ENCODE measurements at regions not wholly inside any gene's neighbourhood (a gene's known extent, or its start where the extent isn't known, plus 50 kb on each side); places are given as distances from the start of the nearest gene placed in this dataset.
"Not testable (repeated sequence)": the region's sequence is repeated elsewhere in the genome, so short reads cannot be mapped to it uniquely, and the experiment has no call there.

- no peak for DNase-seq (ENCODE audit: low read depth in 2 of 2, low spot score in 1 of 2)
Observed at GRCh38 chr14:51575349-51576116, 76.2 kb upstream of the FRMD6 start.

GRCh38 chr14:51576117-51576430, 75.6 kb upstream of the FRMD6 start:
- no peak for DNase-seq (ENCODE audit: low read depth in 2 of 2, low spot score in 1 of 2)

- no peak for DNase-seq (ENCODE audit: low read depth in 2 of 2, low spot score in 1 of 2)
Observed at GRCh38 chr14:51576879-51577278, 74.8 kb upstream of the FRMD6 start.

GRCh38 chr14:51578853-51579252, 72.9 kb upstream of the FRMD6 start:
- DNase-seq (ENCODE audit: low read depth in 2 of 2, low spot score in 1 of 2), result no peak

- no peak for DNase-seq (ENCODE audit: low read depth in 2 of 2, low spot score in 1 of 2)
Observed at GRCh38 chr14:51581017-51581881, 70.5 kb upstream of the FRMD6 start.

GRCh38 chr14:51582437-51582836, 69.3 kb upstream of the FRMD6 start:
- DNase-seq (ENCODE audit: low read depth in 2 of 2, low spot score in 1 of 2), result no peak

GRCh38 chr14:51585055-51585454, 66.7 kb upstream of the FRMD6 start:
- DNase-seq (ENCODE audit: low read depth in 2 of 2, low spot score in 1 of 2), result no peak

- no peak for DNase-seq (ENCODE audit: low read depth in 2 of 2, low spot score in 1 of 2)
Observed at GRCh38 chr14:51592836-51593235, 58.9 kb upstream of the FRMD6 start.

GRCh38 chr14:51593397-51593796, 58.3 kb upstream of the FRMD6 start:
- no peak for DNase-seq (ENCODE audit: low read depth in 2 of 2, low spot score in 1 of 2)

GRCh38 chr14:51595881-51596455, 55.7 kb upstream of the FRMD6 start:
- no peak for DNase-seq (ENCODE audit: low read depth in 2 of 2, low spot score in 1 of 2)

GRCh38 chr14:51596488-51597117, 55.1 kb upstream of the FRMD6 start:
- peak in 1 of 2 donors; percentile 23 for DNase-seq (ENCODE audit: low read depth in 2 of 2, low spot score in 1 of 2)

- no peak for DNase-seq (ENCODE audit: low read depth in 2 of 2, low spot score in 1 of 2)
Observed at GRCh38 chr14:51597261-51598001, 54.3 kb upstream of the FRMD6 start.

- DNase-seq (ENCODE audit: low read depth in 2 of 2, low spot score in 1 of 2), result not testable (repeated sequence)
Observed at GRCh38 chr14:51598924-51599600, 52.6 kb upstream of the FRMD6 start.

GRCh38 chr14:51600658-51601057, 51.1 kb upstream of the FRMD6 start:
- no peak for DNase-seq (ENCODE audit: low read depth in 2 of 2, low spot score in 1 of 2)

Data from stimulated activated CD8-positive, alpha-beta memory T cell treated with anti-CD3 and anti-CD28 coated beads, Interleukin-4, amount 100 ng/mL, for 1 hour (primary cell).